VCaP (cell line): ENCODE measurements at regions not wholly inside any gene's neighbourhood (a gene's known extent, or its start where the extent isn't known, plus 50 kb on each side); places are given as distances from the start of the nearest gene placed in this dataset.

Experiments
- H3K27ac ChIP-seq: fragments of 450-650 bp; 2 replicates; pipeline ENCODE4 v1.5.1; 2017
- TF ChIP-seq, protein P1 (sequence below): fragments of 450-650 bp; conservative IDR thresholded peaks from 2 replicates; pipeline ENCODE4 v1.5.1; 2017; ENCODE audit warnings: mild to moderate bottlenecking, moderate library complexity

- H3K27ac ChIP-seq: no peak overlapping the region
- TF ChIP-seq, protein P1, sequence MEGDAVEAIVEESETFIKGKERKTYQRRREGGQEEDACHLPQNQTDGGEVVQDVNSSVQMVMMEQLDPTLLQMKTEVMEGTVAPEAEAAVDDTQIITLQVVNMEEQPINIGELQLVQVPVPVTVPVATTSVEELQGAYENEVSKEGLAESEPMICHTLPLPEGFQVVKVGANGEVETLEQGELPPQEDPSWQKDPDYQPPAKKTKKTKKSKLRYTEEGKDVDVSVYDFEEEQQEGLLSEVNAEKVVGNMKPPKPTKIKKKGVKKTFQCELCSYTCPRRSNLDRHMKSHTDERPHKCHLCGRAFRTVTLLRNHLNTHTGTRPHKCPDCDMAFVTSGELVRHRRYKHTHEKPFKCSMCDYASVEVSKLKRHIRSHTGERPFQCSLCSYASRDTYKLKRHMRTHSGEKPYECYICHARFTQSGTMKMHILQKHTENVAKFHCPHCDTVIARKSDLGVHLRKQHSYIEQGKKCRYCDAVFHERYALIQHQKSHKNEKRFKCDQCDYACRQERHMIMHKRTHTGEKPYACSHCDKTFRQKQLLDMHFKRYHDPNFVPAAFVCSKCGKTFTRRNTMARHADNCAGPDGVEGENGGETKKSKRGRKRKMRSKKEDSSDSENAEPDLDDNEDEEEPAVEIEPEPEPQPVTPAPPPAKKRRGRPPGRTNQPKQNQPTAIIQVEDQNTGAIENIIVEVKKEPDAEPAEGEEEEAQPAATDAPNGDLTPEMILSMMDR: no peak
Measured at GRCh38 chr16:25587783-25588182, 104.0 kb upstream of the HS3ST4 start.

- TF ChIP-seq, protein P1: no peak
- no peak overlapping the region for H3K27ac ChIP-seq
Measured at GRCh38 chr16:25586826-25587225, 104.9 kb upstream of the HS3ST4 start.

GRCh38 chr16:25585526-25585925, 106.2 kb upstream of the HS3ST4 start:
- TF ChIP-seq, protein P1: no peak
- H3K27ac ChIP-seq: no peak overlapping the region

DNA sequence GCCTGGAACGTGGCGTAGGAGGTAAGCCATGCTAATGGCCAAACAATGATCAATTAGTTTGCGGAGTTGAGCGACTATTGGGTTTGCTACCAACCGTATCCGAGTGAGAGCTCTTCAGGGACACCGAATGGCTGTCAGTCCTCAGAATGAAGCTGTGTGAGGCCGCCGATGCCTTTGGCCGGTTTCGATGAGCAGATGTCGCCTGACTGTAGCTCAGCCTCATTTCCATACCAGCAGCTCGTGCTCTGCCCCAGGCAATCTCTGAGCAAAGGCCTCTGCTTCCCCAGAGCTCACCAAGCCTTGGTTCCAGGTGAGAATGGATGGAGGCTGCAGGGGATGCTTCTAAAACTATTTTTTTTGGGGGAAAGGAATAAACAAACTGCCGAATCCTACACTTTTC, 111.7 kb upstream of the HS3ST4 start:
- TF ChIP-seq, protein P1: no peak

DNA sequence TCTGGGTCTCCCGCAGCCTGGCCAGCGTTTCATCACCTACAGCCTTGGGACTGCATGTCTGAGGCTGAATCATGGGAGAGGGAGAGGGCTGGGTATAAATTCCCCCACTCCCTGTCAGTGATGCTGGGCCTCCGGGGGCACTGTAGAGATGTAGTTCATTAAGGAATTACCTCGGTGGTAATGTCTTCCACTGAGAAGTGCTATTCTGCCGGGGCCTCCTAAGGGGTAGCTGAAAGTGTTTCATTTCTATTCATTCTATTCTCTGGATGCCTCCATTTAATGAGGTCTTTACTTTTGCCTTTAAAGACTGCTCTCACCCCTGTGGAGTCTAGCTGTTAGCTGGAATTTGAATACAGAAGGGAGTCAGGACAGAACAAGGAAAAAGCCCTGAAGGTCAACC, 116.4 kb upstream of the HS3ST4 start:
- TF ChIP-seq, protein P1: no peak
- no peak overlapping the region for H3K27ac ChIP-seq

More for the DNA sequence above, 111.7 kb upstream of the HS3ST4 start:
- H3K27ac ChIP-seq: no peak overlapping the region

- no peak overlapping the region for H3K27ac ChIP-seq
- TF ChIP-seq, protein P1: no peak
Measured at GRCh38 chr16:25571712-25572111, 120.0 kb upstream of the HS3ST4 start.

GRCh38 chr16:25570131-25570530, 121.6 kb upstream of the HS3ST4 start:
- H3K27ac ChIP-seq: no peak overlapping the region
- TF ChIP-seq, protein P1: no peak

GRCh38 chr16:25568991-25569390, 122.8 kb upstream of the HS3ST4 start:
- H3K27ac ChIP-seq: no peak overlapping the region
- TF ChIP-seq, protein P1: no peak
